Progenitor cell of endocrine pancreas (in vitro differentiated cells): ENCODE measurements at regions not wholly inside any gene's neighbourhood (a gene's known extent, or its start where the extent isn't known, plus 50 kb on each side); places are given as distances from the start of the nearest gene placed in this dataset.

Experiments
- DNase-seq: peaks from one replicate; pipeline ENCODE4 v3.0.0; 2021; ENCODE audit warnings: low spot score; ENCODE audit not compliant: unreplicated experiment
- H3K27ac Mint-ChIP-seq: 2 replicates; pipeline ENCODE4 v1.8.0; 2021; ENCODE audit warnings: mild to moderate bottlenecking, moderate library complexity, mixed read lengths
- H3K27me3 Mint-ChIP-seq: 2 replicates; pipeline ENCODE4 v1.8.0; 2021; ENCODE audit warnings: mixed read lengths
- H3K36me3 Mint-ChIP-seq: 2 replicates; pipeline ENCODE4 v1.8.0; 2022; ENCODE audit warnings: mixed read lengths; ENCODE audit not compliant: insufficient read depth
- H3K4me1 Mint-ChIP-seq: 2 replicates; pipeline ENCODE4 v1.8.0; 2021; ENCODE audit warnings: low read depth, mixed read lengths
- H3K4me3 Mint-ChIP-seq: 2 replicates; pipeline ENCODE4 v1.8.0; 2021; ENCODE audit warnings: low read depth, mild to moderate bottlenecking, moderate library complexity, mixed read lengths
- H3K9me3 Mint-ChIP-seq: 2 replicates; pipeline ENCODE4 v1.8.0; 2021; ENCODE audit warnings: low read depth, mixed read lengths
- CTCF ChIP-seq: fragments of 200-600 bp; sonication (generic); IDR thresholded peaks from one replicate; pipeline ENCODE4 v1.5.0; 2021; ENCODE audit warnings: antibody characterized with exemption, mild to moderate bottlenecking; ENCODE audit not compliant: unreplicated experiment

DNA sequence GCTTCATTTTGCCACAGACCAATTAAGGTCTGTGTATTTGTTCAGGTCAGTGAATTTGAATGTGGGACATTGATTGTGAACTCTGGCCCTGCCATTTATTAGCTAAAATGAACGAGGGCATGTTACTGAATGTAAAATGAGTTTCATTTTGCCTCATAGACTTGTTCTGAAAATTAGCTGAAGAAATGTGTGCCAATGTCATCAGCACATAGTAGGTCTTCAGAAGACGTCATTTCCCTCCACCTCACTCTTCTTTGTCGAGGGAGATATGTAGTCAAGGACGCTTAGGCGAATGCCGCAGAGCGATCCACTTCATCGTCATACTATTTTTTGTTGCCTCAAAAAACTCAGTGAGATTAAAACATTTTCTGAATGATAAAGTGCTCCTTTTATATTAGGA lies 291.7 kb downstream of the SMOC2 start:
- H3K9me3 Mint-ChIP-seq, result no peaks in the 10 kb centered on the region
- TF ChIP-seq CTCF, result no peak
- H3K4me1 Mint-ChIP-seq, result no peaks in the 10 kb centered on the region
- no peak for DNase-seq
- no peak overlapping the region for H3K4me3 Mint-ChIP-seq
- peaks cover 2% of the 10 kb centered on the region for H3K27me3 Mint-ChIP-seq
- H3K36me3 Mint-ChIP-seq, result no peaks in the 10 kb centered on the region
- no peak overlapping the region for H3K27ac Mint-ChIP-seq

DNA sequence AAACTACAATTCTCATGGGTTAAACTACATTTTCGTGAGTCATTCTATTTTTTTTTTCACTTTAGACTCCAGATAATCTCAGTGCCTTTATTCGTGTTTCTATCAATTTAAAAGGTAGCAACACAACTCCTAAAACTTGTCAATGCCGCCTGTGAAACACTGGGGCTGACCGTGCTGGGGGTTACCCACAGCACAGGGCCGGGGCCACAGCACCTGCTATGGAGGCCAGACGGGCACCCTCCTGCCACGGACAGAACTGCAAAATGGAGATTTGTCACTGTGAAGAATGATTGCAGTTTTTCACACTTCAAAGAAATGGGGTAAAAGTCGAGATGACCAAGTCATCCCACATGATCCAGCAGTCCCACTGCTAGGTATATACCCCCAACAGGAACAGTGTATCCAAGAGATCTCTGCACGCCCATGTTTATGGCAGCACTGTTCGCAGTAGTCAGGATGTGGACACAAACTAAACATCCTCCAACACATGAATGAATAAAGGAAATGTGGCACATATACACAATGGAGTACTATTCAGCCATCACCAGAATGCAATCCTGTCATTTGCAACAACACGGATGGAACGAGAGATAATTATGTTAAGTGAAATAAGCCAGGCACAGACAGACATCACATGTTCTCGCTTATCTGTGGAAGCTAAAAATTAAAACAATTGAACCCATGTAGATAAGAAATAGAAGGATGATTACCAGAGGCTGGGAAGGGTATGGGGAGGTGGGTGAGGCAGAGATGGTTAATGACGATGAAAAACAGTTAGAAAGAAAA lies 290.1 kb downstream of the SMOC2 start:
- Mint-ChIP-seq H3K27ac (no peak overlapping the region), H3K9me3 (no peaks in the 10 kb centered on the region), H3K4me1 (no peaks in the 10 kb centered on the region), H3K36me3 (no peaks in the 10 kb centered on the region), H3K27me3 (peaks cover 2% of the 10 kb centered on the region), H3K4me3 (no peak overlapping the region)
- no peak for TF ChIP-seq CTCF
- no peak for DNase-seq

- no peaks in the 10 kb centered on the region for H3K36me3 Mint-ChIP-seq
- H3K27me3 Mint-ChIP-seq, result peaks cover 2% of the 10 kb centered on the region
- TF ChIP-seq CTCF, result no peak
- no peak for DNase-seq
- H3K4me1 Mint-ChIP-seq, result peaks cover 4% of the 10 kb centered on the region
- H3K27ac Mint-ChIP-seq, result peak overlapping the region; percentile 27
- no peak overlapping the region for H3K4me3 Mint-ChIP-seq
- H3K9me3 Mint-ChIP-seq, result peaks cover 3% of the 10 kb centered on the region
These were observed 287.1 kb downstream of the SMOC2 start for GRCh38 chr6:168728056-168728455.

DNA sequence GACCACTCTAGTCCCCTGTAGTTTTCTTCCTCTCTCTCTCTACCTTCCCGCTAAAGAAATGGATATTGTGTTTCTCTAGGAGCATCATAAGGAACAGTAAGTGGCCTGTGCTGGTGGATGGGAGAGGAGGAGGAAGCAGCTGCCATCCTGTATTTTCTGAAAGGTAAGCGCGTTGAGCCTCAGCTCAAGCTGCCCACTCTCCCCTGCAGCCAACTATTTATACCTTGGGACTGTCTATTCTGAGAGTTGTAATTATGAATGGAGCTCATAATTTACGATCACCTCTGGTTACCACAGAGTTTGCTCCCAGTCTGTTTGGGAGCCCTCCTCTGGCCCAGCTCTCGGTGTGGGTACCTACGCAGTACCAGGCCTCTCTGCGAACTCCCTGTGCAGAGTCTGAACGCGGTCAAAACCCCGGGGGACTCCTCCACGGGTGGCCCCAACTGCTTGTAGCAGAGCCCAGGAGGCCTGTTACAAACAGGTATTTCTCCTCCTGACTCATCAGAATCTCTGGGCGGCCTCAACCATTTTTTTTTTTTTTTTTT lies 285.4 kb downstream of the SMOC2 start:
- no peaks in the 10 kb centered on the region for H3K36me3 Mint-ChIP-seq
- no peak overlapping the region for H3K4me3 Mint-ChIP-seq
- no peak overlapping the region for H3K27ac Mint-ChIP-seq
- DNase-seq, result no peak
- no peak for TF ChIP-seq CTCF
- peaks cover 2% of the 10 kb centered on the region for H3K27me3 Mint-ChIP-seq
- H3K9me3 Mint-ChIP-seq, result peaks cover 3% of the 10 kb centered on the region
- H3K4me1 Mint-ChIP-seq, result peaks cover 4% of the 10 kb centered on the region

- DNase-seq, result no peak
- Mint-ChIP-seq H3K27me3 (peaks cover 2% of the 10 kb centered on the region), H3K9me3 (peaks cover 3% of the 10 kb centered on the region), H3K4me3 (no peak overlapping the region), H3K4me1 (peaks cover 4% of the 10 kb centered on the region), H3K36me3 (no peaks in the 10 kb centered on the region), H3K27ac (no peak overlapping the region)
- no peak for TF ChIP-seq CTCF
These were observed 284.8 kb downstream of the SMOC2 start for GRCh38 chr6:168725802-168726201.
